ENCODE measurements at regions not wholly inside any gene's neighbourhood (a gene's known extent, or its start where the extent isn't known, plus 50 kb on each side); places are given as distances from the start of the nearest gene placed in this dataset.

DNA sequence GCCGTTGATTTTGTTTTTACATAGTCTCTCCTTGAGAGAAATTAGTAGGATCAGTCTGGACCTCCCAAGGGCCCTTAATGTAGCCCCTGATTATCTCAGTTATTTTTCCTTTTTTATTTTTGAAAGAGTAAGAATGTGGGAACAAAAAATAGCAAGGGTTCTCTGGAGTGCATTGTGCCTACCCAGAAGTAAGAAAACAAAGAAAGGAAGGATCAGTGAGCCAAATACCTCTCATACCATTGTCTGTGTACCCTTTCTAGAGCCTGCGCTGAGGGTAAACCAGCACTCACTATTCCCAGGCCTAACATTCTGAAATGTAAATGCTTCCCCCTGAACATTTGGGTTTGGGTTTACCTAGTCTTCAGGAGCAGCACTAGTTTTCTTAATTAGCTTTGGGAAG, 213.0 kb upstream of the TARS1 start:
- Histone ChIP-seq H3K4me3 (ENCODE audit: extremely low read depth, insufficient read depth, low read length, poor library complexity, severe bottlenecking) (no peak overlapping the region), H3K36me3 (ENCODE audit: control insufficient read depth, insufficient read depth, low read length) (no peaks in the 10 kb centered on the region), H3K9me3 (ENCODE audit: control insufficient read depth, low read length) (no peaks in the 10 kb centered on the region), H3K27ac (ENCODE audit: low read depth, low read length, severe bottlenecking) (no peak overlapping the region), H3K4me1 (ENCODE audit: control insufficient read depth, insufficient read depth, low read length, poor library complexity, severe bottlenecking) (peaks cover 8% of the 10 kb centered on the region)
- 86 to 100% methylated on average over 1 of the region's 2 CpGs for whole genome bisulfite sequencing, 2 experiments (ENCODE audit: insufficient coverage in 2 of 2)

- no peaks in the 10 kb centered on the region for H3K36me3 ChIP-seq (ENCODE audit: control insufficient read depth, insufficient read depth, low read length)
- H3K9me3 ChIP-seq (ENCODE audit: control insufficient read depth, low read length): no peaks in the 10 kb centered on the region
- no peak overlapping the region for H3K4me3 ChIP-seq (ENCODE audit: extremely low read depth, insufficient read depth, low read length, poor library complexity, severe bottlenecking)
- peaks cover 8% of the 10 kb centered on the region for H3K4me1 ChIP-seq (ENCODE audit: control insufficient read depth, insufficient read depth, low read length, poor library complexity, severe bottlenecking)
- H3K27ac ChIP-seq (ENCODE audit: low read depth, low read length, severe bottlenecking): no peak overlapping the region
- WGBS, 2 experiments (ENCODE audit: insufficient coverage in 2 of 2): 75 to 100% methylated on average over 1 to 2 of the region's 3 CpGs
Measured at GRCh38 chr5:33228149-33228548, 212.6 kb upstream of the TARS1 start.

GRCh38 chr5:33229216-33229615, 211.5 kb upstream of the TARS1 start:
- 84 to 88% methylated on average over 6 to 7 of the region's 9 CpGs for WGBS, 2 experiments (ENCODE audit: insufficient coverage in 2 of 2)
- Histone ChIP-seq H3K27ac (ENCODE audit: low read depth, low read length, severe bottlenecking) (no peak overlapping the region), H3K4me3 (ENCODE audit: extremely low read depth, insufficient read depth, low read length, poor library complexity, severe bottlenecking) (no peak overlapping the region), H3K9me3 (ENCODE audit: control insufficient read depth, low read length) (no peaks in the 10 kb centered on the region), H3K36me3 (ENCODE audit: control insufficient read depth, insufficient read depth, low read length) (no peaks in the 10 kb centered on the region), H3K4me1 (ENCODE audit: control insufficient read depth, insufficient read depth, low read length, poor library complexity, severe bottlenecking) (peaks cover 8% of the 10 kb centered on the region)

- Histone ChIP-seq H3K27ac (ENCODE audit: low read depth, low read length, severe bottlenecking) (no peak overlapping the region), H3K4me3 (ENCODE audit: extremely low read depth, insufficient read depth, low read length, poor library complexity, severe bottlenecking) (no peak overlapping the region), H3K4me1 (ENCODE audit: control insufficient read depth, insufficient read depth, low read length, poor library complexity, severe bottlenecking) (peaks cover 8% of the 10 kb centered on the region), H3K36me3 (ENCODE audit: control insufficient read depth, insufficient read depth, low read length) (no peaks in the 10 kb centered on the region), H3K9me3 (ENCODE audit: control insufficient read depth, low read length) (no peaks in the 10 kb centered on the region)
- 82 to 90% methylated on average over 10 to 11 of the region's 13 CpGs for WGBS, 2 experiments (ENCODE audit: insufficient coverage in 2 of 2)
Measured at GRCh38 chr5:33230467-33231078, 210.2 kb upstream of the TARS1 start.

- no peak overlapping the region for H3K27ac ChIP-seq (ENCODE audit: low read depth, low read length, severe bottlenecking)
- H3K4me3 ChIP-seq (ENCODE audit: extremely low read depth, insufficient read depth, low read length, poor library complexity, severe bottlenecking): no peak overlapping the region
Measured at GRCh38 chr5:33231214-33231710, 209.5 kb upstream of the TARS1 start.

GRCh38 chr5:33231935-33232334, 208.8 kb upstream of the TARS1 start:
- peaks cover 8% of the 10 kb centered on the region for H3K4me1 ChIP-seq (ENCODE audit: control insufficient read depth, insufficient read depth, low read length, poor library complexity, severe bottlenecking)
- no peak overlapping the region for H3K27ac ChIP-seq (ENCODE audit: low read depth, low read length, severe bottlenecking)

More at GRCh38 chr5:33231214-33231710, 209.5 kb upstream of the TARS1 start:
- 75% methylated on average over 1 of the region's 1 CpG; no CpG with 5 or more reads in 1 of the 2 experiments for WGBS, 2 experiments (ENCODE audit: insufficient coverage in 2 of 2)
- peaks cover 8% of the 10 kb centered on the region for H3K4me1 ChIP-seq (ENCODE audit: control insufficient read depth, insufficient read depth, low read length, poor library complexity, severe bottlenecking)
- no peaks in the 10 kb centered on the region for H3K9me3 ChIP-seq (ENCODE audit: control insufficient read depth, low read length)
- no peaks in the 10 kb centered on the region for H3K36me3 ChIP-seq (ENCODE audit: control insufficient read depth, insufficient read depth, low read length)

DNA sequence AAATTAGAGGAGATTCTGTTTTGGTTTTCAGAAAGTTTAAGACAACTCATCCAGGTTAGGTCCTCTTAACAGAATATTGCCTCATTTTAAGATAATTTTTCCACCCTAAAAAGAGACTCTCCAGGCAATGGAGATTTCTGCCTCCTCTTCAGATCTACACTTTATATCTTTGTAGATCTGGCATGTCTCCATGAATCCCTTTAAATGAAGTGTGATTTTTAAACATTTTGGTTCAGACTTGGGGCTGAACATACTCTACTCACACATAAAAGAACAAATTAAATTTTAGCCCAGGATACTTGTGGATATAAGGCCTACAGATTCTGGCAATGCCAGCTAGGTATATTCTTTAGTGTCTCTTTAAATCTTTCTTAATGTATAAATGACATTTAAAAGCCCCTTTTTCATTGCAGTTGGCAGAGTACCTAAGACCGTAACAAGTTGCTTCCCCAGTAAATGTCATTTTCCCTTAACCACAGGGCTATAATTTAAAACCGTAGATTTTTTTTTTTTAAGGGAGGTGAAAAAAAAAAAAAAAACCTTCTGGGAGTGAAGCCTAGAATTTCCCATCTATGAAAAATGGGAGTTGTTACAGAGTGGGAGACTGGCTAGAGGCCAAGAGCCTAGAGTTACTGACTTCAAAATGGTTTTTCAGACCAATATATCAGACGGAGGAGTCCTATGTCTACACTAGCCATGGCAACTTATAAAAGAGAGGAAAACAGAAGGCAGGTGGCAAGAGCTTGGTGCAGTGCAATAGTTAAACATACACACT, 207.8 kb upstream of the TARS1 start:
- Histone ChIP-seq H3K4me1 (ENCODE audit: control insufficient read depth, insufficient read depth, low read length, poor library complexity, severe bottlenecking) (peaks cover 2% of the 10 kb centered on the region), H3K9me3 (ENCODE audit: control insufficient read depth, low read length) (no peaks in the 10 kb centered on the region), H3K27ac (ENCODE audit: low read depth, low read length, severe bottlenecking) (no peak overlapping the region), H3K36me3 (ENCODE audit: control insufficient read depth, insufficient read depth, low read length) (no peaks in the 10 kb centered on the region), H3K4me3 (ENCODE audit: extremely low read depth, insufficient read depth, low read length, poor library complexity, severe bottlenecking) (no peak overlapping the region)
- 80% methylated on average over 1 of the region's 3 CpGs; no CpG with 5 or more reads in 1 of the 2 experiments for WGBS, 2 experiments (ENCODE audit: insufficient coverage in 2 of 2)

More at GRCh38 chr5:33231935-33232334, 208.8 kb upstream of the TARS1 start:
- Histone ChIP-seq H3K4me3 (ENCODE audit: extremely low read depth, insufficient read depth, low read length, poor library complexity, severe bottlenecking) (no peak overlapping the region), H3K9me3 (ENCODE audit: control insufficient read depth, low read length) (no peaks in the 10 kb centered on the region), H3K36me3 (ENCODE audit: control insufficient read depth, insufficient read depth, low read length) (no peaks in the 10 kb centered on the region)
- 100% methylated on average over 1 to 2 of the region's 4 CpGs for WGBS, 2 experiments (ENCODE audit: insufficient coverage in 2 of 2)

DNA sequence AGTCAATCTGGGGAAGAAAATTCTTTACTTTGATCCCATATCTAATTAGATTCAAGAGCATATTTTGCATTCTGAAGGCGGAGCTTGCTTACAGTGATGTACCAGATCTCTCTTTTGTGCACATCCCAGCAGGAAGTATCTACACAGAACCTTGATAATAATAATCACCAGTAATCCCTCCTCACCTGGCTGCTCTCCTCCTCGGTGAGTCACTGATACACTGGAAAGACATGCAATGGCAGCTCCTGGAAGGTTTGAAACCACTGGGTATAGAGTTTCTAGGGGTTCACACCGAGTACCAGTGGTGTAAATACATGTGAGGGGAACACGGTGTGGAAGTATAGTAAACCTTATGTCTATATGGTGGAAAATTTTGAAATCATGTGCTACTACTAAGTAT, 205.5 kb upstream of the TARS1 start:
- no peaks in the 10 kb centered on the region for H3K9me3 ChIP-seq (ENCODE audit: control insufficient read depth, low read length)
- no peaks in the 10 kb centered on the region for H3K36me3 ChIP-seq (ENCODE audit: control insufficient read depth, insufficient read depth, low read length)
- H3K27ac ChIP-seq (ENCODE audit: low read depth, low read length, severe bottlenecking): no peak overlapping the region
- WGBS, 2 experiments (ENCODE audit: insufficient coverage in 2 of 2): 66 to 71% methylated on average over 1 to 2 of the region's 4 CpGs
- H3K4me1 ChIP-seq (ENCODE audit: control insufficient read depth, insufficient read depth, low read length, poor library complexity, severe bottlenecking): peaks cover 17% of the 10 kb centered on the region
- H3K4me3 ChIP-seq (ENCODE audit: extremely low read depth, insufficient read depth, low read length, poor library complexity, severe bottlenecking): no peak overlapping the region

DNA sequence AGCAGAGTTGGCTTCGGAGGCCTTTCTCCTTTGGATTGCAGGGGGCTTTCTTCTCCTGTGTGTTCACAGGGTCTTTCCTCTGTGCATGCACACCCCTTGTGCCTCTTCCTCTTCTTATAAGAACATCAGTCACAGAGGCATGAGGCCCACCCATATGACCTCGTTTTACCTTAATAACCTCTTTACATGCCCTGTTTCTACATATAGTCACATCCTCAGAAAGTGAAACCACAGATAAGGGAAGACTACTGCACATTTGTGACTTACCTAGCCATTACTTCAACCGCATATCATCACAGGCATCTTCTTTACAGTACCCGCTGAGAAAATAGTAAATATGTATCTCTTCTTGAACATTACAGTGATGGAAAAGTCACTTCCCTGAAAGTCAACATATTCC, 204.9 kb upstream of the TARS1 start:
- H3K27ac ChIP-seq (ENCODE audit: low read depth, low read length, severe bottlenecking): no peak overlapping the region
- 80 to 85% methylated on average over 1 of the region's 4 CpGs for WGBS, 2 experiments (ENCODE audit: insufficient coverage in 2 of 2)
- H3K36me3 ChIP-seq (ENCODE audit: control insufficient read depth, insufficient read depth, low read length): no peaks in the 10 kb centered on the region
- H3K4me3 ChIP-seq (ENCODE audit: extremely low read depth, insufficient read depth, low read length, poor library complexity, severe bottlenecking): no peak overlapping the region
- peaks cover 22% of the 10 kb centered on the region for H3K4me1 ChIP-seq (ENCODE audit: control insufficient read depth, insufficient read depth, low read length, poor library complexity, severe bottlenecking)
- H3K9me3 ChIP-seq (ENCODE audit: control insufficient read depth, low read length): no peaks in the 10 kb centered on the region

- no peak overlapping the region for H3K4me3 ChIP-seq (ENCODE audit: extremely low read depth, insufficient read depth, low read length, poor library complexity, severe bottlenecking)
- no peak overlapping the region for H3K27ac ChIP-seq (ENCODE audit: low read depth, low read length, severe bottlenecking)
- peaks cover 31% of the 10 kb centered on the region for H3K4me1 ChIP-seq (ENCODE audit: control insufficient read depth, insufficient read depth, low read length, poor library complexity, severe bottlenecking)
- H3K9me3 ChIP-seq (ENCODE audit: control insufficient read depth, low read length): no peaks in the 10 kb centered on the region
- no peaks in the 10 kb centered on the region for H3K36me3 ChIP-seq (ENCODE audit: control insufficient read depth, insufficient read depth, low read length)
Measured at GRCh38 chr5:33237471-33237870, 203.3 kb upstream of the TARS1 start.

Measured in mesodermal cell (in vitro differentiated cells).